Breast epithelium (tissue), 4 donors: ENCODE measurements at regions not wholly inside any gene's neighbourhood (a gene's known extent, or its start where the extent isn't known, plus 50 kb on each side); places are given as distances from the start of the nearest gene placed in this dataset.

Experiments used
- DNase-seq, 2 donors: peaks; one replicate each; pipeline ENCODE4 v3.0.0-alpha.2; 2019; ENCODE audit warnings: low spot score in 2 of 2
- H3K27ac ChIP-seq, 2 donors: fragments of 200-600 bp; sonication (generic) in 1 of 2; one replicate each; pipeline ENCODE4 v1.5.1; 2016 to 2019; ENCODE audit warnings: mild to moderate bottlenecking in 1 of 2
- H3K27me3 ChIP-seq, 2 donors: fragments of 200-600 bp; sonication (generic) in 1 of 2; one replicate each; pipeline versions ENCODE4 v1.5.1 to v1.6.0; 2017 to 2019; ENCODE audit warnings: control low read depth in 1 of 2, mild to moderate bottlenecking in 1 of 2
- H3K36me3 ChIP-seq: fragments of 200-600 bp; one replicate; pipeline ENCODE4 v1.5.1; 2019
- H3K4me1 ChIP-seq, 2 donors: fragments of 200-600 bp; sonication (generic); one replicate each; pipeline ENCODE4 v1.5.1; 2016 to 2019; ENCODE audit warnings: control low read depth in 1 of 2
- H3K4me3 ChIP-seq, 3 donors: fragments of 200-600 bp; sonication (generic); 1 replicate in 2 of 3; 2 replicates in 1 of 3; pipeline ENCODE4 v1.5.1; 2016 to 2019; ENCODE audit warnings: mild to moderate bottlenecking in 3 of 3, moderate library complexity in 2 of 3
- H3K9me3 ChIP-seq, 2 donors: fragments of 200-600 bp; sonication (generic) in 1 of 2; one replicate each; pipeline ENCODE4 v1.5.1; 2016 to 2019; ENCODE audit warnings: control low read depth in 1 of 2
- CTCF ChIP-seq, 3 donors: fragments of 450-650 bp; IDR thresholded peaks; one replicate each; pipeline ENCODE4 v1.5.1; 2016 to 2017; ENCODE audit warnings: antibody characterized with exemption in 3 of 3, mild to moderate bottlenecking in 3 of 3, moderate library complexity in 3 of 3
- POLR2A ChIP-seq: fragments of 450-650 bp; IDR thresholded peaks from one replicate; pipeline ENCODE4 v1.6.1; 2016; ENCODE audit warnings: antibody characterized with exemption, mild to moderate bottlenecking, moderate library complexity
- POLR2AphosphoS5 ChIP-seq, 3 donors: sonication (generic); formaldehyde crosslinking; IDR thresholded peaks; one replicate each; pipeline ENCODE4 v1.6.1; 2017; ENCODE audit warnings: antibody characterized with exemption in 3 of 3
- intact Hi-C: fragments of 100-400 bp; cut with DNase I; formaldehyde crosslinking; loops from one replicate; pipeline ENCODE4 v1.15.1; 2023; ENCODE audit warnings: low total_unique reads

- no peaks in the 10 kb centered on the region for H3K36me3 ChIP-seq
- H3K27ac ChIP-seq: no peak overlapping the region
- H3K4me1 ChIP-seq: no peaks in the 10 kb centered on the region
- TF ChIP-seq POLR2AphosphoS5 (IDR thresholded peaks at IDR 0.05) (no peak), CTCF (IDR thresholded peaks at IDR 0.05) (no peak), POLR2A (no peak)
- intact Hi-C loops: no loop called here
- H3K4me3 ChIP-seq: no peak overlapping the region
- H3K27me3 ChIP-seq: no peaks in the 10 kb centered on the region
- H3K9me3 ChIP-seq: no peaks in the 10 kb centered on the region
- no peak for DNase-seq
Observed at GRCh38 chr2:176565641-176566323, 296.5 kb downstream of the MTX2 start.

GRCh38 chr2:176566496-176566895 is 297.3 kb downstream of the MTX2 start:
- Histone ChIP-seq H3K9me3 (no peaks in the 10 kb centered on the region), H3K4me1 (no peaks in the 10 kb centered on the region), H3K36me3 (no peaks in the 10 kb centered on the region), H3K4me3 (no peak overlapping the region), H3K27me3 (no peaks in the 10 kb centered on the region), H3K27ac (no peak overlapping the region)
- no peak for DNase-seq
- intact Hi-C loops: no loop called here
- no peak for TF ChIP-seq POLR2AphosphoS5 (IDR thresholded peaks at IDR 0.05)
- no peak for TF ChIP-seq CTCF (IDR thresholded peaks at IDR 0.05)
- TF ChIP-seq POLR2A: no peak

- no peak overlapping the region for H3K27ac ChIP-seq
- no peaks in the 10 kb centered on the region for H3K4me1 ChIP-seq
- H3K27me3 ChIP-seq: no peaks in the 10 kb centered on the region
- DNase-seq: no peak
- intact Hi-C loops: no loop called here
- TF ChIP-seq POLR2AphosphoS5 (IDR thresholded peaks at IDR 0.05) (no peak), CTCF (IDR thresholded peaks at IDR 0.05) (no peak), POLR2A (no peak)
- H3K9me3 ChIP-seq: no peaks in the 10 kb centered on the region
- H3K4me3 ChIP-seq: no peak overlapping the region
- H3K36me3 ChIP-seq: no peaks in the 10 kb centered on the region
Observed at GRCh38 chr2:176566961-176567360, 297.7 kb downstream of the MTX2 start.

GRCh38 chr2:176567361-176567760 is 298.1 kb downstream of the MTX2 start:
- H3K36me3 ChIP-seq: no peaks in the 10 kb centered on the region
- no peaks in the 10 kb centered on the region for H3K4me1 ChIP-seq
- no peak for TF ChIP-seq POLR2AphosphoS5 (IDR thresholded peaks at IDR 0.05)
- TF ChIP-seq CTCF (IDR thresholded peaks at IDR 0.05): no peak
- TF ChIP-seq POLR2A: no peak
- H3K4me3 ChIP-seq: no peak overlapping the region
- no peak overlapping the region for H3K27ac ChIP-seq
- no peaks in the 10 kb centered on the region for H3K9me3 ChIP-seq
- intact Hi-C loops: no loop called here
- no peak for DNase-seq
- no peaks in the 10 kb centered on the region for H3K27me3 ChIP-seq

GRCh38 chr2:176569574-176569973 is 300.3 kb downstream of the MTX2 start:
- Histone ChIP-seq H3K4me1 (no peaks in the 10 kb centered on the region), H3K4me3 (no peak overlapping the region), H3K36me3 (no peaks in the 10 kb centered on the region), H3K9me3 (no peaks in the 10 kb centered on the region), H3K27me3 (no peaks in the 10 kb centered on the region), H3K27ac (no peak overlapping the region)
- DNase-seq: no peak
- intact Hi-C loops: no loop called here
- TF ChIP-seq CTCF (IDR thresholded peaks at IDR 0.05) (no peak), POLR2AphosphoS5 (IDR thresholded peaks at IDR 0.05) (no peak), POLR2A (no peak)
